SK-N-SH (cell line): ENCODE measurements at regions not wholly inside any gene's neighbourhood (a gene's known extent, or its start where the extent isn't known, plus 50 kb on each side); places are given as distances from the start of the nearest gene placed in this dataset.

ENCODE experiments used
- CTCF ChIA-PET: fragments of 300-600, 350-600 bp; formaldehyde crosslinking; extraction: SDS; loops from one replicate; lab custom pipeline; 2021; lab: Yijun Ruan, JAX
- POLR2A ChIA-PET: fragments of 350-600 bp; sonication (Branson Sonifier 250); formaldehyde crosslinking; extraction: SDS; loops from one replicate; lab custom pipeline; 2020; ENCODE audit warnings: antibody characterized with exemption, inconsistent platforms; lab: Yijun Ruan, JAX
- DNase-seq: peaks from one replicate; pipeline ENCODE4 v3.0.0; 2012
- H2AFZ ChIP-seq: fragments of 200-600 bp; sonication (generic); 2 replicates; pipeline ENCODE4 v1.8.1; 2016; ENCODE audit warnings: antibody characterized with exemption, mild to moderate bottlenecking, low read depth
- H3F3A ChIP-seq: fragments of 200-600 bp; sonication (generic); replicated peaks from 2 replicates; pipeline ENCODE3; 2016; ENCODE audit warnings: antibody characterized with exemption, mild to moderate bottlenecking; ENCODE audit not compliant: insufficient read depth
- H3K27ac ChIP-seq, 2 experiments: fragments of 200-500 bp in 1 of 2; fragments of 200-600 bp in 1 of 2; sonication (Bioruptor generic) in 1 of 2; sonication (generic), shearing (Covaris generic) in 1 of 2; 2 replicates each; pipeline versions ENCODE4 v1.5.1 to v1.6.1; 2014 to 2016; ENCODE audit warnings: low read depth in 2 of 2, inconsistent platforms in 1 of 2, low read length in 1 of 2, mild to moderate bottlenecking in 1 of 2, mixed read lengths in 1 of 2
- H3K27me3 ChIP-seq: fragments of 200-600 bp; sonication (generic), shearing (Covaris generic); 2 replicates; pipeline ENCODE4 v1.6.1; 2016; ENCODE audit warnings: mixed run types; ENCODE audit not compliant: insufficient read depth
- H3K36me3 ChIP-seq, 2 experiments: fragments of 200-500 bp in 1 of 2; fragments of 200-600 bp in 1 of 2; sonication (Bioruptor generic) in 1 of 2; sonication (generic) in 1 of 2; replicated peaks in 1 of 2; 2 replicates each; pipeline versions ENCODE3 to v1.5.1; 2014 to 2016; ENCODE audit warnings: low read length in 1 of 2, mild to moderate bottlenecking in 1 of 2; ENCODE audit not compliant: insufficient read depth in 2 of 2, control insufficient read depth in 1 of 2
- H3K4me1 ChIP-seq, 2 experiments: fragments of 200-500 bp in 1 of 2; fragments of 200-600 bp in 1 of 2; sonication (Bioruptor generic) in 1 of 2; sonication (generic), shearing (Covaris generic) in 1 of 2; 2 replicates each; pipeline versions ENCODE4 v1.5.1 to v1.6.1; 2014 to 2016; ENCODE audit warnings: low read depth in 1 of 2, low read length in 1 of 2, mixed run types in 1 of 2; ENCODE audit not compliant: insufficient read depth in 2 of 2, control insufficient read depth in 1 of 2
- H3K4me2 ChIP-seq: fragments of 200-600 bp; sonication (generic), shearing (Covaris generic); 2 replicates; pipeline ENCODE4 v1.6.1; 2017; ENCODE audit warnings: mixed run types
- H3K4me3 ChIP-seq, 2 experiments: fragments of 200-500 bp in 1 of 2; fragments of 200-600 bp in 1 of 2; sonication (Bioruptor generic) in 1 of 2; sonication (generic), shearing (Covaris generic) in 1 of 2; 2 replicates each; pipeline versions ENCODE4 v1.5.1 to v1.8.1; 2014 to 2016; ENCODE audit warnings: low read depth in 2 of 2, inconsistent platforms in 1 of 2, low read length in 1 of 2, mild to moderate bottlenecking in 1 of 2, mixed read lengths in 1 of 2, moderate library complexity in 1 of 2
- H3K79me2 ChIP-seq: fragments of 200-600 bp; sonication (generic); 2 replicates; pipeline ENCODE4 v1.8.1; 2017; ENCODE audit warnings: mild to moderate bottlenecking; ENCODE audit not compliant: insufficient read depth
- H3K9ac ChIP-seq: fragments of 200-600 bp; sonication (generic); 2 replicates; pipeline ENCODE4 v1.6.1; 2017; ENCODE audit warnings: mixed run types
- H3K9me2 ChIP-seq: fragments of 200-600 bp; sonication (generic); 2 replicates; pipeline ENCODE4 v1.6.1; 2017; ENCODE audit warnings: mixed run types
- H3K9me3 ChIP-seq: fragments of 200-600 bp; sonication (generic); 2 replicates; pipeline ENCODE4 v1.6.1; 2017; ENCODE audit warnings: mixed run types, mild to moderate bottlenecking, moderate library complexity
- H4K20me1 ChIP-seq: fragments of 200-600 bp; sonication (generic); 2 replicates; pipeline ENCODE4 v1.6.1; 2017; ENCODE audit warnings: mild to moderate bottlenecking, mixed run types; ENCODE audit not compliant: insufficient read depth
- CHD2 ChIP-seq: fragments of 150-350 bp; IDR thresholded peaks from 2 replicates; pipeline ENCODE4 v1.6.1; 2018; ENCODE audit warnings: low read length; ENCODE audit not compliant: partially characterized antibody
- FOSL2 ChIP-seq: IDR thresholded peaks from 2 replicates; pipeline ENCODE4 v1.4.0; 2012; ENCODE audit warnings: low read depth, mild to moderate bottlenecking, moderate library complexity, borderline replicate concordance
- JUND ChIP-seq: IDR thresholded peaks from 2 replicates; pipeline ENCODE4 v1.4.0; 2012
- MXI1 ChIP-seq: IDR thresholded peaks from 2 replicates; pipeline ENCODE4 v1.6.1; 2012; ENCODE audit warnings: mild to moderate bottlenecking, low read depth, low read length, improper control_type of control experiment
- RAD21 ChIP-seq: IDR thresholded peaks from 2 replicates; pipeline ENCODE4 v1.6.1; 2012; ENCODE audit warnings: mild to moderate bottlenecking, low read length
- YY1 ChIP-seq: IDR thresholded peaks from 2 replicates; pipeline ENCODE4 v1.4.0; 2012; ENCODE audit warnings: low read depth, mild to moderate bottlenecking
- WGBS: methylation state at CpG from one replicate; pipeline ENCODE4 v1.1.6; 2017; ENCODE audit warnings: low lambda C conversion rate; 5-methylcytosine and 5-hydroxymethylcytosine counted together
- TF ChIP-seq, protein P1 (sequence below): IDR thresholded peaks from 2 replicates; pipeline ENCODE4 v1.4.0; 2012; ENCODE audit warnings: low read depth, borderline replicate concordance
- TF ChIP-seq, protein P2 (sequence below): IDR thresholded peaks from 2 replicates; pipeline ENCODE4 v1.6.1; 2012; ENCODE audit warnings: mild to moderate bottlenecking, low read depth, low read length, moderate library complexity
- TF ChIP-seq, protein P3 (sequence below): IDR thresholded peaks from 2 replicates; pipeline ENCODE4; 2012
- TF ChIP-seq, protein P4 (sequence below): fragments of 200-600 bp; sonication (generic); IDR thresholded peaks from 2 replicates; pipeline ENCODE4 v1.6.1; 2017; ENCODE audit warnings: antibody characterized with exemption, mild to moderate bottlenecking, moderate library complexity
- TF ChIP-seq, protein P5 (sequence below): fragments of 150-350 bp; IDR thresholded peaks from 2 replicates; pipeline ENCODE4 v1.6.1; 2016; ENCODE audit warnings: mild to moderate bottlenecking, low read depth, low read length

DNA sequence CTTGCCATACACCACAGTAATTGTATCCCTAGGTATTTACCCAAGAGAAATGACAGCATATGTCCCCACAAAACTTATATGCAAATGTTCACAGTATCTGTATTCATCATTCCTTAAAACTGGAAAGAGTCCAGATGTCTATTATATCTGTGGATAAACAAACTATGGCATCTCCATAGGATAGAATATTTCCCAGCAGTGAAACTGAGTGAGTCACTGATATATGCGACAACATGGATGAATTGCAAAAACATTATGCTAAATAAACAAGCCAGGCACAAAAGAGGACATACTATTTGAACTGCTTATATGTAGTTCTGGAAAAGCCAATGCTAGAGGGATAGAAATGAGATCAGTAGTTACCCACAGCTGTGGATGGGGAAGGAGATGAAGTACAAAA, 359.4 kb upstream of the DSEL start:
- POLR2A ChIA-PET, result no interaction called here

DNA sequence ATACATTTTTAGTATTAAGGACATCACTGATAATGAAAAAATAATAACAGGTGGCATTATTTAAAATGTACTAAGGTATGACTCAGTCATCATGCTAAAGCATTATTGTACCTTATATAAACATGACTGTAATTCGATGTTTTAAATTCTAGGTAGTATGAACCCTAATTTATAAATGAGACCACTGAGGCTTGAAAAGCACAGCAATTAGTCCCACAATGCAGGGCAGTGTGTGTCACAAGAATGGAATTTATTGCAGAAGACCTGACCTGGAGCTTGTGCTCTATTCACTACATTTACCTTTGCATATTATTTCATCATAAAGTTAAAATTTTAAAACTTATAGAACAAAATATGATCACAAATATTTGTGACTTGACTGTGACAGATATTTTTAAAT, 358.5 kb upstream of the DSEL start:
- Histone ChIP-seq H3K79me2 (no peaks in the 10 kb centered on the region), H3K9me2 (no peaks in the 10 kb centered on the region), H3K9ac (no peak overlapping the region), H3K9me3 (no peaks in the 10 kb centered on the region), H3K27ac (no peak overlapping the region), H2AFZ (no peak overlapping the region), H3K27me3 (no peaks in the 10 kb centered on the region), H3K36me3 (no peaks in the 10 kb centered on the region), H3K4me3 (no peak overlapping the region), H3K4me2 (no peak overlapping the region), H3K4me1 (no peaks in the 10 kb centered on the region), H4K20me1 (no peaks in the 10 kb centered on the region), H3F3A (no peaks in the 10 kb centered on the region)
- no peak for DNase-seq
- TF ChIP-seq, protein P1, sequence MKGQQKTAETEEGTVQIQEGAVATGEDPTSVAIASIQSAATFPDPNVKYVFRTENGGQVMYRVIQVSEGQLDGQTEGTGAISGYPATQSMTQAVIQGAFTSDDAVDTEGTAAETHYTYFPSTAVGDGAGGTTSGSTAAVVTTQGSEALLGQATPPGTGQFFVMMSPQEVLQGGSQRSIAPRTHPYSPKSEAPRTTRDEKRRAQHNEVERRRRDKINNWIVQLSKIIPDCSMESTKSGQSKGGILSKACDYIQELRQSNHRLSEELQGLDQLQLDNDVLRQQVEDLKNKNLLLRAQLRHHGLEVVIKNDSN, result no peak
- TF ChIP-seq YY1, result no peak
- TF ChIP-seq, protein P2, sequence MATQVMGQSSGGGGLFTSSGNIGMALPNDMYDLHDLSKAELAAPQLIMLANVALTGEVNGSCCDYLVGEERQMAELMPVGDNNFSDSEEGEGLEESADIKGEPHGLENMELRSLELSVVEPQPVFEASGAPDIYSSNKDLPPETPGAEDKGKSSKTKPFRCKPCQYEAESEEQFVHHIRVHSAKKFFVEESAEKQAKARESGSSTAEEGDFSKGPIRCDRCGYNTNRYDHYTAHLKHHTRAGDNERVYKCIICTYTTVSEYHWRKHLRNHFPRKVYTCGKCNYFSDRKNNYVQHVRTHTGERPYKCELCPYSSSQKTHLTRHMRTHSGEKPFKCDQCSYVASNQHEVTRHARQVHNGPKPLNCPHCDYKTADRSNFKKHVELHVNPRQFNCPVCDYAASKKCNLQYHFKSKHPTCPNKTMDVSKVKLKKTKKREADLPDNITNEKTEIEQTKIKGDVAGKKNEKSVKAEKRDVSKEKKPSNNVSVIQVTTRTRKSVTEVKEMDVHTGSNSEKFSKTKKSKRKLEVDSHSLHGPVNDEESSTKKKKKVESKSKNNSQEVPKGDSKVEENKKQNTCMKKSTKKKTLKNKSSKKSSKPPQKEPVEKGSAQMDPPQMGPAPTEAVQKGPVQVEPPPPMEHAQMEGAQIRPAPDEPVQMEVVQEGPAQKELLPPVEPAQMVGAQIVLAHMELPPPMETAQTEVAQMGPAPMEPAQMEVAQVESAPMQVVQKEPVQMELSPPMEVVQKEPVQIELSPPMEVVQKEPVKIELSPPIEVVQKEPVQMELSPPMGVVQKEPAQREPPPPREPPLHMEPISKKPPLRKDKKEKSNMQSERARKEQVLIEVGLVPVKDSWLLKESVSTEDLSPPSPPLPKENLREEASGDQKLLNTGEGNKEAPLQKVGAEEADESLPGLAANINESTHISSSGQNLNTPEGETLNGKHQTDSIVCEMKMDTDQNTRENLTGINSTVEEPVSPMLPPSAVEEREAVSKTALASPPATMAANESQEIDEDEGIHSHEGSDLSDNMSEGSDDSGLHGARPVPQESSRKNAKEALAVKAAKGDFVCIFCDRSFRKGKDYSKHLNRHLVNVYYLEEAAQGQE, result no peak
- 78% methylated on average over 1 of the region's 1 CpG for WGBS
- POLR2A ChIA-PET, result no interaction called here
- CTCF ChIA-PET, result no interaction called here

More for the DNA sequence above, 359.4 kb upstream of the DSEL start:
- Histone ChIP-seq H3K4me1 (no peaks in the 10 kb centered on the region), H3K9ac (no peak overlapping the region), H3F3A (no peaks in the 10 kb centered on the region), H3K36me3 (no peaks in the 10 kb centered on the region), H3K9me3 (no peaks in the 10 kb centered on the region), H3K4me2 (no peak overlapping the region), H3K9me2 (no peaks in the 10 kb centered on the region), H3K27me3 (no peaks in the 10 kb centered on the region), H4K20me1 (no peaks in the 10 kb centered on the region), H3K27ac (no peak overlapping the region), H2AFZ (no peak overlapping the region), H3K4me3 (no peak overlapping the region), H3K79me2 (no peaks in the 10 kb centered on the region)
- CTCF ChIA-PET, result no interaction called here
- DNase-seq, result no peak
- 77% methylated on average over 1 of the region's 1 CpG for WGBS
- TF ChIP-seq, protein P3, sequence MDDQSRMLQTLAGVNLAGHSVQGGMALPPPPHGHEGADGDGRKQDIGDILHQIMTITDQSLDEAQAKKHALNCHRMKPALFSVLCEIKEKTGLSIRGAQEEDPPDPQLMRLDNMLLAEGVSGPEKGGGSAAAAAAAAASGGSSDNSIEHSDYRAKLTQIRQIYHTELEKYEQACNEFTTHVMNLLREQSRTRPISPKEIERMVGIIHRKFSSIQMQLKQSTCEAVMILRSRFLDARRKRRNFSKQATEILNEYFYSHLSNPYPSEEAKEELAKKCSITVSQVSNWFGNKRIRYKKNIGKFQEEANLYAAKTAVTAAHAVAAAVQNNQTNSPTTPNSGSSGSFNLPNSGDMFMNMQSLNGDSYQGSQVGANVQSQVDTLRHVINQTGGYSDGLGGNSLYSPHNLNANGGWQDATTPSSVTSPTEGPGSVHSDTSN, result no peak
- TF ChIP-seq, protein P4, sequence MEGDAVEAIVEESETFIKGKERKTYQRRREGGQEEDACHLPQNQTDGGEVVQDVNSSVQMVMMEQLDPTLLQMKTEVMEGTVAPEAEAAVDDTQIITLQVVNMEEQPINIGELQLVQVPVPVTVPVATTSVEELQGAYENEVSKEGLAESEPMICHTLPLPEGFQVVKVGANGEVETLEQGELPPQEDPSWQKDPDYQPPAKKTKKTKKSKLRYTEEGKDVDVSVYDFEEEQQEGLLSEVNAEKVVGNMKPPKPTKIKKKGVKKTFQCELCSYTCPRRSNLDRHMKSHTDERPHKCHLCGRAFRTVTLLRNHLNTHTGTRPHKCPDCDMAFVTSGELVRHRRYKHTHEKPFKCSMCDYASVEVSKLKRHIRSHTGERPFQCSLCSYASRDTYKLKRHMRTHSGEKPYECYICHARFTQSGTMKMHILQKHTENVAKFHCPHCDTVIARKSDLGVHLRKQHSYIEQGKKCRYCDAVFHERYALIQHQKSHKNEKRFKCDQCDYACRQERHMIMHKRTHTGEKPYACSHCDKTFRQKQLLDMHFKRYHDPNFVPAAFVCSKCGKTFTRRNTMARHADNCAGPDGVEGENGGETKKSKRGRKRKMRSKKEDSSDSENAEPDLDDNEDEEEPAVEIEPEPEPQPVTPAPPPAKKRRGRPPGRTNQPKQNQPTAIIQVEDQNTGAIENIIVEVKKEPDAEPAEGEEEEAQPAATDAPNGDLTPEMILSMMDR, result no peak
- TF ChIP-seq MXI1 (no peak), RAD21 (no peak), CHD2 (no peak), FOSL2 (no peak), JUND (no peak)
- TF ChIP-seq, protein P5, sequence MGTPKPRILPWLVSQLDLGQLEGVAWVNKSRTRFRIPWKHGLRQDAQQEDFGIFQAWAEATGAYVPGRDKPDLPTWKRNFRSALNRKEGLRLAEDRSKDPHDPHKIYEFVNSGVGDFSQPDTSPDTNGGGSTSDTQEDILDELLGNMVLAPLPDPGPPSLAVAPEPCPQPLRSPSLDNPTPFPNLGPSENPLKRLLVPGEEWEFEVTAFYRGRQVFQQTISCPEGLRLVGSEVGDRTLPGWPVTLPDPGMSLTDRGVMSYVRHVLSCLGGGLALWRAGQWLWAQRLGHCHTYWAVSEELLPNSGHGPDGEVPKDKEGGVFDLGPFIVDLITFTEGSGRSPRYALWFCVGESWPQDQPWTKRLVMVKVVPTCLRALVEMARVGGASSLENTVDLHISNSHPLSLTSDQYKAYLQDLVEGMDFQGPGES, result no peak
